GM21717 (cell line): ENCODE measurements at regions not wholly inside any gene's neighbourhood (a gene's known extent, or its start where the extent isn't known, plus 50 kb on each side); places are given as distances from the start of the nearest gene placed in this dataset.
"Not testable (repeated sequence)": the region's sequence is repeated elsewhere in the genome, so short reads cannot be mapped to it uniquely, and the experiment has no call there.

ENCODE experiments used
- ATAC-seq: cut with Tn5 transposase; IDR thresholded peaks from one replicate; pipeline ENCODE4 v1.9.1; 2021; ENCODE audit warnings: mild to moderate bottlenecking, moderate library complexity; ENCODE audit not compliant: unreplicated experiment

DNA sequence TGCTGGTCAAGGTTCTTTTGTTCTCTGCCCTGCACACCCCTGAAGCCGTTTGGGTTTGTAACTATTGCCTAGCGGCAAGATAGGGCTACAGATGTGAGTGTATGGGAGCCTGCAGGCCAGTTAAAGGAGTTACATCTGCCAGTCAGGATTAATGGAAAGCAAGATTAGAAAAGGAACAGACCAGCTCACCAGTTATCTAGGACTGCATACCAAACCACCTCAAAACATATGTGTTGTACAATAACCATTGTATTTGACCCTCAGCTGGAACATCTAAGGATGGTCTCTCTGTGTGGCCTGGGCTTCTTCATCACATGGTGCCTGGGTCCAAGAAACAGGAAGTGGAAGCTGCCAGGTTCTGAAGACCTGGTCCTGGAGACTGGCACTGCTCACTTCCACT is 52.5 kb upstream of the FBXO28 start:
- ATAC-seq: no peak

DNA sequence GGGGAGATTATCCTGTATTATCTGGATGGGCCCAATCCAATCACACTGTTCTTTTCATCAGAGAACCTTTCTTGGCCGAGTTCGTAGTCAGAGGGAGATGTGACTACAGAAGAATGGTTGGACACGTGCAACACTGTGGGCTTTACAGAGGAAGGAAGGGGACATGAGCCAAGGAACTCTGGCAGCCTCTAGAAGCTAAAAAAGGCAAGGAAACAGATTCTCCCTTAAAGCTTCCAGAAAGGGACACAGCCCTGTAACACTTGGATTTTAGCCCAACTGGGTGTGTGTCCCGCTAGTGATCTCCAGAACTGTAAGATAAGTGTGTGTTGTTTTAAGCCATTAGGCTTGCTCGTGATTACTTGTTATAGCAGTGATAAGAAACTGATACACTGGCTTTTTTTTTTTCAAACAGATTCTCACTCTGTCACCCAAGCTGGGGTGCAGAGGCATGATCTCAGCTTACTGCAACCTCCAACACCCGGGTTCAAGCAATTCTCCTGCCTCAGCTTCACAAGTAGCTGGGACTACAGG is 53.9 kb upstream of the FBXO28 start:
- no peak for ATAC-seq

DNA sequence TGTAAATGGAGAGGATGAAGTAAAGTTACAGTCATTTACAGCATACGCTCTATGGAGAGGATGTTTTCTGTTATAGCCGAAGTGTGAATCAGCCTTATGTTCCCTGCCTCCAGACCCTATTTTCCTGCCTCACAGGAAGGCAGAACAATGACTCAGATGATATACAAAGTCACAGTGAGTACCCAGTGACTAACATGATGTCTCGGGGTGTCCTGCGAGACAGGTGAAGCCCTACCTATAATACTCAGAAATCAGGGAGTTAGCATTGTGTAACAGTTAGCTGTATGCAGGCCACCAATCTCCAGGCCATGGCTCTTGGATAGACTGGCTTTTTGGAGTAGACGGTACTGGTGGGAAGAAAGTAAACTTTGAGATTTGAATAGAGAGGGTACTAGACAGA is 55.6 kb upstream of the FBXO28 start:
- no peak for ATAC-seq

DNA sequence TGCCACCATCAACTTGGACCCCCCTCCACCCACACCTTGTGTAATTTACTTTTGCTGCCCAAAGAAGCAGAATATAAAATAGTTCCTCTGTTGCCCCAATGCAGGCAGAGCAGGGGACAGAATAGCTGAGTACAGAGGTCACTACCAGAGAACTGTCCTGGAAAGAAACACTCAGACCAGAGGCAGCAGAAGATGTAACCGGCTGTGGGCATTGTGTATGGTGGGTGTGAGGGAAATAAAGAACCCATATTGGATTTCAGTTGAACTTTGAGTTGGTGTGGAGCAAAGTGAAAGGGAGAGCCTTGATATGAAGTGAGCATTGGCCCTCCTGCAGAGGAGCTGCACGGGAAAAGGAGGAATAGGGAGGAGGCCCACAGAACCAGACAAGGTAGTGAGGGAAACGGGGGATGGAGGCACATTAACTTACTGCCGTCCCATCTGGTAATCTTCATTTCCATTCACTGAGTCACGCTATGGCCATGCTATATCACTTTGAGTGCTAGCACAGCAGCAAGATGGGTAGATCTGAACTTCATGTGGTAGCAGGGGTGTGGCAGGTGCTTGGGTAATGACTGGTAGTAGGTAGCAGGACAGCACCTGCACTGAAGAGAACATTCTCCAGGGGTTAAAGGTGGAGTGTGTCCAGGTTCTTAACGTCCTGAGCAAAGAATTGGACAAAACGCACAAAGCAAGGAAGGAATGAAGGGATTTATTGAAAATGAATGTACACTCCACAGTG is 56.3 kb upstream of the FBXO28 start:
- no peak for ATAC-seq

DNA sequence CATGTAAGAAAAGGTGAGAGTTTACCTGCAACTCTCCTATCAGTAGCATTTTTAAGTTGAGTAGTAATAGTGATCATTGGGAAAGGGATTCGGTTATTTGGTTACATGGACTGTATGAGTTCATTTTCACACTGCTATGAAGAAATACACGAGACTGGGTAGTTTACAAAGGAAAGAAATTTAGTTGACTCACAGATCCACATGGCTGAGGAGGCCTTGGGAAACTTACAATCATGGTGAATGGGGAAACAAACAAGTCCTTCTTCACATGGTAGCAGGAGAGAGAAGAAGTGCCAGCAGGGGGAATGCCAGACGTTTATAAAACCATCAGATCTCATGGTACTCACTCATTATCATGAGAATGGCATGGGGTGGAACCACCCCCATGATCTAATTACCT is 59.3 kb upstream of the FBXO28 start:
- ATAC-seq: no peak

DNA sequence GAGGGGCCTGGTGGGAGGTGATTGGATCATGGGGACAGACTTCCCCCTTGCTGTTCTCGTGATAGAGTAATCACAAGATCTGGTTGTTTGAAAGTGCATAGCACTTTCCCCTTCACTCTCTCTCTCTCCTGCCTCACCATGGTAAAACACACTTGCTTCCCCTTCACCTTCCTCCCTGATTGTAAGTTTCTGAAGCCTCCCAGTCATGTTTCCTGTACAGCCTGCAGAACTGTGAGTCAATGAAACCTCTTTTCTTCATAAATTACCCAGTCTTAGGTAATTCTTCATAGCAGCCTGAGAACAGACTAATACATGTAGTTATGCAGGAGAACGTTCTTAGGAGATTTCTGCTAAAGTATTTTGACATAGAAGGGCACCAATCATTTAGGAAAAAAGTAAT is 59.9 kb upstream of the FBXO28 start:
- no peak for ATAC-seq

DNA sequence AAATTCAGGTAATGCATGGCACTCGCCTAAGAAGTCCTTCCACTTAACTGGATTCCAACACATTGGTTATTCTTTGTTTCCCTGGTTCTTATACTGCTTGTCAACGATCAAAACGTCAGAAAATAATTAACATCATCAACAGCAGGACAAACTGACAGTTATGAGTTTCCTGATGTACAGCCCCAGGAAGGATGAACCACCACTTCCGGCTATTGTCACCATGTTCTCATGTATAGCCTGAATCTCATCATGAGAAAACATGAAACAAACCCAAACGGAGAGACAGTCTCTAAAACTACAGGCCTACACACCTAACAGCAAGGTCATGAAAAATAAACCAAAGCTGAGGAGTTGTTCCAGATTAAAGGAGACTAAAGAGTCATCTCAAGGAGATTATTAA is 60.5 kb upstream of the FBXO28 start:
- ATAC-seq: no peak

DNA sequence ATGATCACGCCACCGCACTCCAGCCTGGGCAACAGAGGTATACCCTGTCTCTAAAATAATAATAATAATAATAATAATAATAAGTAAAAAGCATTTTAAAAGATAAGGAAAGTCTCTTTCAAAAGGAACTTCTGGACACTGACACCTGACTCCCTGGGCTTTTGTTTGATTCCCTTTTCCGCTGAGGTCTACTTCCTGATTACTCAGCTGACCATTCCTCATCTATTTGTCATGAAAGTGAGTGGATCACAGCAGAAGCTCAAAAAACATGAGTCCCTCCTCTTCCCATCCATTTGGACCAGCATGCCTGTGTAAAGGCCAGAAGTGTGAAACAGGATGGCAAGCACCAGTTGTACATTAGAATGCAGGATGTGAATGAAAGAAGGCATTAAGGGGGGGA is 61.1 kb upstream of the FBXO28 start:
- ATAC-seq: no peak

DNA sequence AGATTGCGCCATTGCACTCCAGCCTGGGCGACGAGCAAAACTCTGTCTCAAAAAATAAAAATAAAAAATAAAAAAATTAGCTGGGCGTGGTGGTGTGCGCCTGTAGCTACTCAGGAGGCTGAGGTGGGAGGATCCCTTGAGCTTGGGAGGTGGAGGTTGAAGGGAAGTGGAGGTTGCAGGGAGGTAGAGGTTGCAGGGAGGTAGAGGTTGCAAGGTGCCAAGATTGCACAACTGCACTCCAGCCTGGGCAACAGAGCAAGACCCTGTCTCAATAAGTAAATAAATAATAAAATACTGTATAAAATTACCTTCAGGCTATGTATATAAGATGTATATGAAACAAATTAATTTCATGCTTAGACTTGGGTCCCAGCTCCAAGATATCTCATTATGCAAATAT is 62.1 kb upstream of the FBXO28 start:
- ATAC-seq: not testable (repeated sequence)

DNA sequence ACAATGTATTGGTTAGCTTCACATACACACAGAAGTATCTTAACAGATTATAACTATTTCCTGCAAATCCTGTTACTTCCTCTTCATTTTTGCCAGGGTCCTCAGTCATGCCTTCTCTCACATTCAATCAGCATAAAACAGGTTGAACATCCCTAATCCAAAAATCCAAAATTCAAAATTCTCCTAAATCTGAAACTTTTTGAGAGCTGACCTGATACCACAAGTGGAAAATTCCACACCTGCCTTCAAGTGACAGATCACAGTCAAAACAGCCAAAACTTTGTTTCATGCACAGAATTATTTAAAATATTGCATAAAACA is 62.9 kb upstream of the FBXO28 start:
- no peak for ATAC-seq

DNA sequence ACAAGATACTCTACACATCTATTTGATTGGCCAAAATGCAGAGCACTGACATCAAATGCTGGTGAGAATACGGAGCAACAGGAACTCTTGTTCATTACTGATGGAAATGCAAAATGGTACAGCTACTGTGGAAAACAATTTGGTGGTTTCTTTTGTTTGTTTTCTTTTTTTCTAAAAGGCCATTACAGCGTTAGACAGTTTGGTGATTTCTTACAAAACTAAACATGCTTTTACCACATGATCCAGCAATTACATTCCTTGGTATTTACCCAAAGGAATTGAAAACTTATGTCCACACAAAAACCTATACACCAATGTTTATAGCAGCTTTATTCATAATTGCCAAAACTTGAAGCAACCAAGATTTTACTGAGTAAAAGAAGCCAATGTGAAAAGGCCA is 66.4 kb upstream of the FBXO28 start:
- ATAC-seq: no peak

DNA sequence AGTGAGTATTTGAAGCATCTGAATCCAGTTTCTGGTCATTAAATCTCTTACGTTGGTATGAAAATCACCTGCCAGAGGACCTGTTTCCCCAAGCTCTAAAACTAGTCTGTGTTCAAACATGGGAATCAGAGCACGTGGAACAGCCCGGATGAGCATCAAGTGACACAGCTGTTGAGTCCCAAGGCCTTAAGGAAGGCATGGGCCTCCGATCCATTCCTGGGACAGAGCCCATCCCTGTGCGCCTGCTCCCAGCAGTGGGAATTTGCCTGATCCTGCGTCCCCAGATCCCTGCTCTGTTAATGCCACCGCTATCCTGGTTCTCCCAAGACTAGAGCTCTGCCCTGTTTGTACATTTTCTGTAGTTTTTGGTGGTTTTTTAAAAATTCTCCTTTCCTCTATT is 68.4 kb upstream of the FBXO28 start:
- ATAC-seq: no peak

DNA sequence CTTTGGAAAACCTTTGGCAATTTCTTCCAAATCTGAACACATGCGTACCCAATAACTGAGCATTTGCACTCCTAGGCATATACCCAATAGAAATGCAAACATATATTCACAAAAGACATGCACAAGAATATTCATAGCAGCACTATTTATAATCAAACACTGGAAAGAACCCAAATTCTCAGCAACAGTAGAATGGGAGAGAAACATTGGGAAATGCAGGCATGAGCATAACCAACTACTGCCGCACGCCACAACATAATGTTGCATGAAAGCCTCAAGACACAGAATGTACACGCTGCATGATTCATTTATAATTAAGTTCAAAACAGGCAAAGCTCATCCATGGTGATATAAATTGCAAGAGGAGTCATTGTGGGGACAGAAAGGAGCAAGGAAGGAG is 69.5 kb upstream of the FBXO28 start:
- ATAC-seq: no peak

DNA sequence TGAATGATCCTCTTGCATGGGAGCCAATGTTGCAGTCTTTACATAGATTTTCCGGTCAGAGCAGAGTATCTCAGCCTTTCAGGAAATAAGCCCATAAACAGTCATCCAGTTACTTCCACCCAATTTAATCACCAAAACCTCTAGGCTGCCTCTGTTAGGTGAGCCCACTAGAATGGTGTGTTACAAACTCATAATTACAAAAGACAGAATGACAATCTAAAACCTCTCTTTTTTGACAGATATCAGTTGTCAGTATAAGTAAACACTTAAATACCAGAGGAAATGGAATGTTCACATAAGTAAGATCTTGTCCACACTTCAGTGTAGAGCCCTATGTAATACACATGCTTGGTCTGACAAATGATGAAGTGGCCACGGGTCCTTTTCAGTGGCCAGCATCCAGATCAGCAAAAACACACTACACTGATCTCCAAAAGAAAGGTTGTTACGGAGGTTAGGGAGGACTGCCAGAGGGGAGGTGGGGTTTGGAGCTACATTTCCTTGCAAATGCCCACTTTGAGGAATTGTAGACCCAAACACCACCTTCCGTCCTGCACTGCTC is 71.3 kb upstream of the FBXO28 start:
- no peak for ATAC-seq

DNA sequence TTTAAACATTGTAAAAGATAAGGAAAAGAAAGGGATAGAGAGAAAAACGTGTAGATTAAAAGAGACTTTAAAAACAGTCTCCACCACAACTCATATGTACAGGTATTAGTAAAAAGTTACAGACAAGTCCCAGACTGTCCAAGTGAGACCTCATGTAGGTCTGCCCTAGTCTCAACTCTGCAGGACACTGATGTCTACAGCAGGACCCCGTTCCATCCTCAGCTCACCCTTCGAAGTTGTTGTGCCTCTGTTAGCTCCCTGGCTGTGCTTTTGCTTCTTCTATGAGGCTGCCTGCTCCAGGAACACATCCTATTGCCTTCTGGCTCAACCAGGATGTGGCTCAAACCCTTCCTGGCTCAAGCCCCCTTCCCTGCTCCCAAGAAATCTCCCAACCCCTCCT is 72.9 kb upstream of the FBXO28 start:
- ATAC-seq: no peak

DNA sequence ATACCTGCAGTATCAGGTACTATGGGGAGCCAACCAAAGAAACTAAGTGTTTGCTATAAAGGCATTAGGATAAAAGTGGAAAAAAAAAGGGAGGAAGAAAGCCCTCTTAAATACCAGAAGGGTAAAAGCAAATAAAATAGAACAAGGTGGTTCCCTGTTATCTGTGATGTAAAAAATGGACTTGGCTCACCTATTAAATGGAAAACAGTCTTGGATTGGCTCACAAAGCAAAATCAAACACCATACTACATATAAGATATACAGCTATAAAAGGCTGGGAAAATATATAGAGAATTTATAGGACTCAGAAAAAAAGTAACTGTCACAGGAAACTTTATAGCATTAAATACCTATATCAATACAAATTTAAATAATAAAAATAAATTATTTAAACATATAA is 73.5 kb upstream of the FBXO28 start:
- ATAC-seq: not testable (repeated sequence)

DNA sequence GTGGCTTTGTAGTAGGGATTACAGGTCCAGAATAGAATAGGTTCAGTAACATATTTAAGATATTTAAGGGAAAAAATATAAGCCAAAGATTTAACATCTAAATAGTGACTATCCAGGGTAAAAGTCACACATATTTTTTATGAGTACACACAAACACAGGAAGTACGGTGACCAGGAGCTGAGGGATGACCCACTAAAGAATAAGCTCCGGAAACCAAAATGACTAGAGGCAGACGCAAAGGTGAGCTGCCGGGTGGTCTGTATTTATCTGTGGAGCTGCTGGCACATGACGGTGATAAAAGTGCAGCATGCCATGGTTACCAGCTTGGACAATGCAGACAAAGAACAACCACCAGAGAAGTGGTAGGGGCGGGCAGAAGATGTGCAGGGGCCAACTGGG is 73.9 kb upstream of the FBXO28 start:
- ATAC-seq: not testable (repeated sequence)

DNA sequence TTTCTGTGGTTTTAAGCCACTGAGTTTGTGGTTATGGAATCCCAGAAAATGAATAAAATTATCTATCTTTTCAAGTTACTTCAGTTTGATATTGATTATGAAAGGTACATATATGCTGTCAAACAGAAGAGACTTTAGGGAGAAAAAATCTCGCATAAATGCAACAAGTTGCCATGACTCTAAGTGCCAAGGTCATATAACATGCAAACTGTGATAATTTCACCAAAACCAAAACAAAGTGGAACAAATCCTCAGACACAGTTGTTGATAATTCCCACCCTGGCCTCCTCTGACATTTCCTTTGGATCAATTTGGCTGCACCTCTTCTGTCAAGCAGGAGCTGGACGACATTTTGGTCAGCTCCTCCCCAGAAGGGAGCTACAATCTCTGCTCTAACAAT is 75.1 kb upstream of the FBXO28 start:
- ATAC-seq: not testable (repeated sequence)

DNA sequence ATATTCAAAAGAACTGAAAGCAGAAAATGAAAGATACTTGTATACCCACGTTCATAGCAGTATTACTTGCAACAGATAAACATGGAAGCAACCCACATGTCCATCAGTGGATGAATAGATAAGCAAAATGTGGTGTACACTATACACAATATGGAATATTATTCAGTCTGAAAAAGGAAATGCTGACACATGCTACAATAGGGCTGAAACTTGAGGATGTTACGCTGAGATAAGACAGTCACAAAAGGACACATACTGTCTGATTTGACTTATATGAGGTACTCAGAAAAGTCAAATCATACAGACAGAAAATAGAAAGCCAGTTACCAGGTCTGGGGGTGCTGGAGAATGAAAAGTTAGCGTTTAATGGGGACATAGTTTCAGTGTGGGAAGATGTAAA is 76.5 kb upstream of the FBXO28 start:
- not testable (repeated sequence) for ATAC-seq

DNA sequence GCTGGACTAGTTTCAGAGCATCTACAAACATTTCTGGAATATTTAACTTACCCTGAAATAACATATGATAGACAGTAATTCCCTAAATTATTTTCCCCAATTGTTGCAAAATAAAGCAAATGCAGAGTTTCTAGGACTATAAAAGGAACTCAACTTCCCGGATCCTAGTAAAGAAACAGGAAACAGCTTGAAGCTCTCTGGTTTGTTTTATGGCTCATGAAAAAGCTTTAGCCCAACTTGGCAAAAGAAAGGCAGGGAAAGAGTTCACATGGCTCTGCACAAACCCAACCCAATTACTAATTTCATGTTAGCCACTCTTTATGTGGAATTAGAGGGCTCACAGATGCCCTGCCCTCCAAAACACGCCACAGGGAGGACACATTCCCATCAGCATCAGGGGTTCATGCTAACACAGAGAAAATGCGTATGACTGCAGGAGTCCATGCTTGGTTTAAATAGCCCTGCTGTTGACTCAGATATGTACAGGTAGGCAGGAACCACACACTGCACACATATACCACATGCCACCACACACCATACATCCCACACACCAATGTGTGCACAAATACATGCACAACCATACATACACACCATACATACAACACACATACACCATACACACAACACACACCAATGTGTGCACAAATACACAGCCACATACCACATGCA is 81.2 kb upstream of the FBXO28 start:
- ATAC-seq: not testable (repeated sequence)

DNA sequence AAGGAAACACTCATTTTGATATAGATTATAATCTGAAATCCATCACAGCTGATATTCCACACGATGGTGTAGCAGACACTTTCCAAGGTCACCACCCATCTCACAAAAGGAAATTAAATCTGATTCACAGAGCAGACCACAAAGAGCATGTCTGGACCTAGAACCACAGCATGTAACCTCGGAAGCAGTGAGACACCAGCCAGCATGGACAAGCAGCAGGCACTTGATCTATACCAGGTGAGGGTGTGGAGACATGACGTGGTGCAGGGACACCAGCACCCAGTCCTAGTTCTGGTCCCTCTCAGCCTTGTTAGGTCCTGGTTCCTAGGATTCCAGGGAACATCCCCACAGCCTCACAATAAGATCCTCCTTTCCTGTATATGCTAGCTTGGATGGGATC is 81.9 kb upstream of the FBXO28 start:
- ATAC-seq: not testable (repeated sequence)

DNA sequence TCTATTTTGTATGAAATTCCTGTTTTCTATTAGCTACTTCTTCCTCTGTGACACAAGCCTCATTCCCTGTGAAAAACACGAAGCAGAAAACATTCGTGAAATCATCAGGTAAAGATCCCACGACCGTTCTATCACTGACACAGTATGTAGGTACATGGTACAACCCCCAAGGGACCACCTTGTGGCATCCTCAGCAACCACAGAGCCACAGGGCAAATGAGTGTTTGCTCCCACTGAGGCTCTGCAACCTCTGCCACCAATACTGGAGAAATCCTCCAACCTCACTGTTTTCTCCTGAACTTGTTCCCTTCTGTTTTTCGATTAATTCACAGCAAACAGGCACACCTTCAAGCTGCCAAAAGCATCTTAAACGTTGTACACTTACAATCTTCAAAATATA is 83.7 kb upstream of the FBXO28 start:
- ATAC-seq: not testable (repeated sequence)
